H1 (cell line): ENCODE measurements at regions not wholly inside any gene's neighbourhood (a gene's known extent, or its start where the extent isn't known, plus 50 kb on each side); places are given as distances from the start of the nearest gene placed in this dataset.

Source experiments
- CTCF ChIA-PET: fragments of 300-600 bp; sonication (Branson Sonifier 250); formaldehyde crosslinking; loops from one replicate; lab custom pipeline; 2021; ENCODE audit not compliant: partially characterized antibody; lab: Charles Lee
- POLR2A ChIA-PET: fragments of 300-600 bp; sonication (Branson Sonifier 250); formaldehyde crosslinking; loops from one replicate; lab custom pipeline; 2021; ENCODE audit warnings: inconsistent platforms; ENCODE audit not compliant: partially characterized antibody; lab: Charles Lee
- DNase-seq, 2 experiments: peaks; one replicate each; pipeline versions ENCODE4 v3.0.0 to v3.0.0-alpha.2; 2010 to 2022; ENCODE audit warnings: low spot score in 2 of 2, low read depth in 1 of 2, mixed read lengths in 1 of 2
- FAIRE-seq: peaks from 2 replicates; lab custom pipeline; 2011; peaks lifted over from hg19 to GRCh38; lab: Jason Lieb, UNC
- H2AFZ ChIP-seq: 2 replicates; pipeline ENCODE4 v1.8.1; 2012; ENCODE audit warnings: low read length, inconsistent platforms
- H2AK5ac ChIP-seq: 2 replicates; pipeline ENCODE4 v1.6.1; 2013; ENCODE audit warnings: low read depth, low read length
- H2BK120ac ChIP-seq: replicated peaks from 2 replicates; pipeline ENCODE3; 2013; ENCODE audit warnings: low read depth, low read length, inconsistent platforms
- H2BK12ac ChIP-seq: 2 replicates; pipeline ENCODE4 v1.6.1; 2013; ENCODE audit warnings: low read depth, low read length
- H2BK15ac ChIP-seq: 2 replicates; pipeline ENCODE4 v1.6.1; 2013; ENCODE audit warnings: low read length
- H2BK20ac ChIP-seq: 2 replicates; pipeline ENCODE4 v1.6.1; 2013; ENCODE audit warnings: low read length
- H2BK5ac ChIP-seq: 2 replicates; pipeline ENCODE4 v1.6.1; 2013; ENCODE audit warnings: low read depth, low read length
- H3K14ac ChIP-seq: 2 replicates; pipeline ENCODE4 v1.6.1; 2013; ENCODE audit warnings: inconsistent platforms; ENCODE audit not compliant: insufficient read length
- H3K18ac ChIP-seq: 2 replicates; pipeline ENCODE4 v1.6.1; 2013; ENCODE audit warnings: low read length; ENCODE audit errors: extremely low read depth
- H3K23ac ChIP-seq: 2 replicates; pipeline ENCODE4 v1.6.1; 2013; ENCODE audit warnings: inconsistent platforms; ENCODE audit not compliant: insufficient read length
- H3K23me2 ChIP-seq: 2 replicates; pipeline ENCODE4 v1.6.1; 2013; ENCODE audit warnings: low read depth, low read length
- H3K27ac ChIP-seq: 2 replicates; pipeline ENCODE4 v1.6.1; 2011; ENCODE audit warnings: low read depth, low read length, inconsistent platforms
- H3K27me3 ChIP-seq, 4 experiments: replicated peaks in 1 of 4; 1 replicate in 1 of 4; 2 replicates in 3 of 4; pipeline versions ENCODE4 v1.6.1 to v1.8.1; 2011 to 2013; ENCODE audit warnings: low read length in 3 of 4, mild to moderate bottlenecking in 3 of 4, inconsistent platforms in 2 of 4, mixed read lengths in 2 of 4, moderate library complexity in 1 of 4; ENCODE audit not compliant: control insufficient read depth in 3 of 4, insufficient read depth in 3 of 4; ENCODE audit errors: extremely low read depth in 1 of 4
- H3K36me3 ChIP-seq, 4 experiments: 2 replicates each; pipeline versions ENCODE4 v1.6.1 to v1.8.1; 2011 to 2013; ENCODE audit warnings: mild to moderate bottlenecking in 4 of 4, low read length in 3 of 4, moderate library complexity in 2 of 4, control low read depth in 1 of 4, inconsistent platforms in 1 of 4; ENCODE audit not compliant: insufficient read depth in 4 of 4, control insufficient read depth in 2 of 4
- H3K4ac ChIP-seq: replicated peaks from 2 replicates; pipeline ENCODE3; 2013; ENCODE audit warnings: low read length, low read depth, mixed read lengths, inconsistent platforms; ENCODE audit not compliant: insufficient read length
- H3K4me1 ChIP-seq, 4 experiments: replicated peaks in 1 of 4; 1 replicate in 1 of 4; 2 replicates in 3 of 4; pipeline versions ENCODE4 v1.6.1 to v1.8.1; 2011 to 2013; ENCODE audit warnings: low read length in 3 of 4, inconsistent platforms in 2 of 4, mixed read lengths in 1 of 4; ENCODE audit not compliant: insufficient read depth in 4 of 4, control insufficient read depth in 3 of 4
- H3K4me2 ChIP-seq, 2 experiments: 2 replicates each; pipeline versions ENCODE4 v1.6.1 to v1.8.1; 2011 to 2013; ENCODE audit warnings: low read depth in 2 of 2, low read length in 2 of 2, control low read depth in 1 of 2, inconsistent platforms in 1 of 2, mild to moderate bottlenecking in 1 of 2; ENCODE audit not compliant: insufficient read depth in 1 of 2
- H3K4me3 ChIP-seq, 4 experiments: fragments of 200-600, 300-600 bp in 1 of 4; sonication (generic), shearing (Covaris generic), sonication (Bioruptor Twin) in 1 of 4; 2 replicates each; pipeline versions ENCODE4 v1.5.1 to v1.8.1; 2011 to 2016; ENCODE audit warnings: low read length in 4 of 4, low read depth in 3 of 4, control low read depth in 2 of 4, inconsistent platforms in 2 of 4, mild to moderate bottlenecking in 2 of 4, mixed read lengths in 1 of 4, moderate library complexity in 1 of 4; ENCODE audit not compliant: insufficient read depth in 2 of 4; ENCODE audit errors: extremely low read depth in 1 of 4
- H3K56ac ChIP-seq: replicated peaks from 2 replicates; pipeline ENCODE3; 2013; ENCODE audit warnings: low read depth, mild to moderate bottlenecking, mixed read lengths, low read length, inconsistent platforms; ENCODE audit not compliant: insufficient read length
- H3K79me1 ChIP-seq: 2 replicates; pipeline ENCODE4 v1.6.1; 2013; ENCODE audit warnings: low read depth, low read length, control low read depth
- H3K79me2 ChIP-seq, 2 experiments: 2 replicates each; pipeline versions ENCODE4 v1.6.1 to v1.8.1; 2012 to 2013; ENCODE audit warnings: low read length in 2 of 2, mild to moderate bottlenecking in 2 of 2, inconsistent platforms in 1 of 2; ENCODE audit not compliant: insufficient read depth in 2 of 2, control insufficient read depth in 1 of 2
- H3K9ac ChIP-seq, 4 experiments: replicated peaks in 1 of 4; 1 replicate in 1 of 4; 2 replicates in 3 of 4; pipeline versions ENCODE4 v1.6.1 to v1.8.1; 2011 to 2013; ENCODE audit warnings: low read depth in 3 of 4, low read length in 3 of 4, control low read depth in 2 of 4, mild to moderate bottlenecking in 2 of 4, moderate library complexity in 2 of 4, inconsistent platforms in 1 of 4; ENCODE audit errors: extremely low read depth in 1 of 4
- H3K9me3 ChIP-seq, 2 experiments: 2 replicates each; pipeline versions ENCODE4 v1.6.1 to v1.8.1; 2012 to 2013; ENCODE audit warnings: mild to moderate bottlenecking in 2 of 2, moderate library complexity in 2 of 2, control low read depth in 1 of 2, inconsistent platforms in 1 of 2, low read depth in 1 of 2, low read length in 1 of 2, mixed read lengths in 1 of 2; ENCODE audit not compliant: insufficient read depth in 2 of 2
- H4K20me1 ChIP-seq, 2 experiments: replicated peaks in 1 of 2; 2 replicates each; pipeline versions ENCODE3 to v1.8.1; 2011 to 2013; ENCODE audit warnings: inconsistent platforms in 2 of 2, low read length in 2 of 2, mild to moderate bottlenecking in 1 of 2; ENCODE audit not compliant: insufficient read depth in 2 of 2, control insufficient read depth in 1 of 2
- H4K5ac ChIP-seq: 2 replicates; pipeline ENCODE4 v1.6.1; 2013; ENCODE audit warnings: low read length, low read depth, mixed read lengths, inconsistent platforms; ENCODE audit not compliant: insufficient read length
- H4K8ac ChIP-seq: 2 replicates; pipeline ENCODE4 v1.8.0; 2013; ENCODE audit warnings: mild to moderate bottlenecking, moderate library complexity, low read length, inconsistent platforms; ENCODE audit not compliant: insufficient read depth; ENCODE audit errors: extremely low read depth
- H4K91ac ChIP-seq: replicated peaks from 2 replicates; pipeline ENCODE3; 2013; ENCODE audit warnings: low read length, mixed read lengths, inconsistent platforms; ENCODE audit not compliant: insufficient read length
- BACH1 ChIP-seq: IDR thresholded peaks from 2 replicates; pipeline ENCODE4 v1.6.1; 2012; ENCODE audit warnings: low read length, improper control_type of control experiment
- CBX8 ChIP-seq: fragments of 300-800, 300-1000 bp; sonication (generic); IDR thresholded peaks from 2 replicates; pipeline ENCODE4 v1.7.1; 2016; ENCODE audit warnings: low read depth, low read length, borderline replicate concordance
- EGR1 ChIP-seq: IDR thresholded peaks from 2 replicates; pipeline ENCODE4 v1.6.1; 2011; ENCODE audit warnings: low read depth, low read length, borderline replicate concordance
- JUND ChIP-seq: IDR thresholded peaks from 2 replicates; pipeline ENCODE4 v1.6.1; 2011; ENCODE audit warnings: mild to moderate bottlenecking, improper control_type of control experiment, low read length
- POU5F1 ChIP-seq: IDR thresholded peaks from 2 replicates; pipeline ENCODE4 v1.6.1; 2011; ENCODE audit warnings: low read depth, mild to moderate bottlenecking, low read length, moderate library complexity
- RAD21 ChIP-seq, 2 experiments: IDR thresholded peaks in 1 of 2; conservative IDR thresholded peaks in 1 of 2; 2 replicates each; pipeline ENCODE4 v1.6.1; 2011; ENCODE audit warnings: low read depth in 2 of 2, low read length in 2 of 2, improper control_type of control experiment in 1 of 2, inconsistent platforms in 1 of 2, mild to moderate bottlenecking in 1 of 2, moderate library complexity in 1 of 2
- RNF2 ChIP-seq: fragments of 200-900, 300-1000 bp; sonication (generic); IDR thresholded peaks from 2 replicates; pipeline ENCODE4 v1.7.1; 2016; ENCODE audit warnings: borderline replicate concordance, low read depth, mild to moderate bottlenecking, antibody characterized with exemption, low read length; ENCODE audit not compliant: poor library complexity, severe bottlenecking; ENCODE audit errors: missing control alignments
- SRF ChIP-seq: IDR thresholded peaks from 2 replicates; pipeline ENCODE4 v1.6.1; 2011; ENCODE audit warnings: mild to moderate bottlenecking, low read depth, low read length, moderate library complexity
- TAF1 ChIP-seq: IDR thresholded peaks from 2 replicates; pipeline ENCODE4 v1.6.1; 2011; ENCODE audit warnings: mild to moderate bottlenecking, low read depth, low read length
- WGBS, 2 experiments: shearing (Covaris generic) in 1 of 2; methylation state at CpG; one replicate each; pipeline versions ENCODE4 v1.1.6 to v1.1.7; 2013 to 2015; ENCODE audit warnings: low lambda C conversion rate in 2 of 2, mixed read lengths in 2 of 2, inconsistent platforms in 1 of 2, low coverage in 1 of 2, missing lambda C conversion rate in 1 of 2; ENCODE audit not compliant: insufficient replicate concordance in 2 of 2, insufficient coverage in 1 of 2, insufficient read length in 1 of 2; ENCODE audit errors: extremely low coverage in 1 of 2, missing lambda C conversion rate in 1 of 2; 5-methylcytosine and 5-hydroxymethylcytosine counted together
- TF ChIP-seq, protein P1 (sequence below), 3 experiments: IDR thresholded peaks; 1 replicate in 2 of 3; 2 replicates in 1 of 3; pipeline versions ENCODE4 v1.5.1 to v1.6.1; 2011; ENCODE audit warnings: low read length in 3 of 3, mild to moderate bottlenecking in 3 of 3, inconsistent platforms in 2 of 3, low read depth in 1 of 3, moderate library complexity in 1 of 3; ENCODE audit not compliant: insufficient read depth in 1 of 3; ENCODE audit errors: control extremely low read depth in 1 of 3
- TF ChIP-seq, protein P2 (sequence below): IDR thresholded peaks from 2 replicates; pipeline ENCODE4 v1.6.1; 2011; ENCODE audit warnings: low read length, improper control_type of control experiment

DNA sequence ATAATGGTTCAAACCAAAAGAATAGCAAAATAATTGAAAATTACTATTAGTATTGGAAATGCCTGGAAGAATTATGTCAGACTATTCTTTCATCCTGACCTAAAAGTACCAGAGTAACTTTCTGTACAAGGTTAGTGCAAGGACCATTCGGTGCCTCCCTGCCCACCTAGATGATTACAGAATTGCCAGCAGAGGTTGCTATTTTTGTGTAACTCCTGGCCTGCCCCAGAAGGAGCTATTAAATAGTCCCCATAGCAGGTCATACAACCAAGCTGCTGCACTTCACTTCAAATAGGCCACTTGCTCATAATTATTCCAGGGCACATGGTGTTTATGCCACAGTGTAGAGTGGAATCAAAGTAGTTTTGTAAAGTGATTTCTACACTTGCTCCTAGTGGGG lies 831.1 kb upstream of the PABPC4L start:
- Histone ChIP-seq H3K9ac (no peak overlapping the region), H2BK12ac (no peak overlapping the region), H3K4ac (no peak overlapping the region), H2BK20ac (no peak overlapping the region), H3K27me3 (no peaks in the 10 kb centered on the region), H3K79me2 (no peaks in the 10 kb centered on the region), H3K9me3 (no peaks in the 10 kb centered on the region), H3K18ac (no peak overlapping the region), H3K4me3 (no peak overlapping the region), H3K23me2 (no peaks in the 10 kb centered on the region), H4K20me1 (no peaks in the 10 kb centered on the region), H2AFZ (no peak overlapping the region), H2BK5ac (no peak overlapping the region), H3K36me3 (no peaks in the 10 kb centered on the region), H2AK5ac (no peak overlapping the region), H3K4me2 (no peak overlapping the region), H4K91ac (no peak overlapping the region), H3K27ac (no peak overlapping the region), H4K8ac (no peak overlapping the region), H3K56ac (no peak overlapping the region), H4K5ac (no peak overlapping the region), H3K14ac (no peak overlapping the region), H3K23ac (no peak overlapping the region), H2BK15ac (no peak overlapping the region), H2BK120ac (no peak overlapping the region), H3K4me1 (no peaks in the 10 kb centered on the region), H3K79me1 (no peaks in the 10 kb centered on the region)
- POLR2A ChIA-PET, result no interaction called here
- no peak for DNase-seq
- WGBS, 2 experiments, result 100% methylated on average over 1 of the region's 1 CpG; no CpG with 5 or more reads in 1 of the 2 experiments
- CTCF ChIA-PET, result interaction anchor here (0.7 kb wide), 1 partner anchor 21 kb away, joined by 3 read pairs; no protein-coding TSS in a partner anchor
- FAIRE-seq, result no peak
- TF ChIP-seq TAF1 (no peak), RAD21 (IDR thresholded peaks at IDR 0.05 in 1 of 2, conservative IDR thresholded peaks at IDR 0.05 in 1 of 2; ENCODE audit: low read depth in 2 of 2, low read length in 2 of 2) (peak; percentile 31 to 45), EGR1 (no peak), JUND (no peak), SRF (no peak), RNF2 (no peak), BACH1 (no peak), POU5F1 (no peak), CBX8 (no peak)
- TF ChIP-seq, protein P1, sequence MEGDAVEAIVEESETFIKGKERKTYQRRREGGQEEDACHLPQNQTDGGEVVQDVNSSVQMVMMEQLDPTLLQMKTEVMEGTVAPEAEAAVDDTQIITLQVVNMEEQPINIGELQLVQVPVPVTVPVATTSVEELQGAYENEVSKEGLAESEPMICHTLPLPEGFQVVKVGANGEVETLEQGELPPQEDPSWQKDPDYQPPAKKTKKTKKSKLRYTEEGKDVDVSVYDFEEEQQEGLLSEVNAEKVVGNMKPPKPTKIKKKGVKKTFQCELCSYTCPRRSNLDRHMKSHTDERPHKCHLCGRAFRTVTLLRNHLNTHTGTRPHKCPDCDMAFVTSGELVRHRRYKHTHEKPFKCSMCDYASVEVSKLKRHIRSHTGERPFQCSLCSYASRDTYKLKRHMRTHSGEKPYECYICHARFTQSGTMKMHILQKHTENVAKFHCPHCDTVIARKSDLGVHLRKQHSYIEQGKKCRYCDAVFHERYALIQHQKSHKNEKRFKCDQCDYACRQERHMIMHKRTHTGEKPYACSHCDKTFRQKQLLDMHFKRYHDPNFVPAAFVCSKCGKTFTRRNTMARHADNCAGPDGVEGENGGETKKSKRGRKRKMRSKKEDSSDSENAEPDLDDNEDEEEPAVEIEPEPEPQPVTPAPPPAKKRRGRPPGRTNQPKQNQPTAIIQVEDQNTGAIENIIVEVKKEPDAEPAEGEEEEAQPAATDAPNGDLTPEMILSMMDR (IDR thresholded peaks at IDR 0.05; ENCODE audit: control extremely low read depth in 1 of 3, insufficient read depth in 1 of 3, low read depth in 1 of 3, low read length in 3 of 3), result peak in 2 of 3 experiments; percentile 5 to 8; a peak in 1 of 4 replicates
- TF ChIP-seq, protein P2, sequence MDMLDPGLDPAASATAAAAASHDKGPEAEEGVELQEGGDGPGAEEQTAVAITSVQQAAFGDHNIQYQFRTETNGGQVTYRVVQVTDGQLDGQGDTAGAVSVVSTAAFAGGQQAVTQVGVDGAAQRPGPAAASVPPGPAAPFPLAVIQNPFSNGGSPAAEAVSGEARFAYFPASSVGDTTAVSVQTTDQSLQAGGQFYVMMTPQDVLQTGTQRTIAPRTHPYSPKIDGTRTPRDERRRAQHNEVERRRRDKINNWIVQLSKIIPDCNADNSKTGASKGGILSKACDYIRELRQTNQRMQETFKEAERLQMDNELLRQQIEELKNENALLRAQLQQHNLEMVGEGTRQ, result no peak
